Lung (tissue), 11 donors: ENCODE measurements at regions not wholly inside any gene's neighbourhood (a gene's known extent, or its start where the extent isn't known, plus 50 kb on each side); places are given as distances from the start of the nearest gene placed in this dataset.
A peak's percentile ranks its signal among the peaks of the same experiment; 100 is the strongest.

Experiments
- ATAC-seq: fragments of 200-7000 bp; cut with Tn5 transposase; one replicate; pipeline ENCODE4 v1.9.1; 2020; ENCODE audit warnings: moderate number of reproducible peaks; ENCODE audit not compliant: insufficient read depth, low FRiP score
- DNase-seq, 3 donors: peaks; one replicate each; pipeline ENCODE4 v3.0.0-alpha.2; 2013 to 2017
- H3K27ac ChIP-seq, 2 donors: one replicate each; pipeline ENCODE4 v1.5.1; 2013; ENCODE audit warnings: mild to moderate bottlenecking in 2 of 2, moderate library complexity in 2 of 2, control low read depth in 1 of 2, inconsistent platforms in 1 of 2, low read depth in 1 of 2, low read length in 1 of 2
- H3K27me3 ChIP-seq, 3 donors: one replicate each; pipeline ENCODE4 v1.5.1; 2013; ENCODE audit warnings: low read length in 2 of 3; ENCODE audit not compliant: control insufficient read depth in 3 of 3, insufficient read depth in 3 of 3
- H3K36me3 ChIP-seq, 4 donors: one replicate each; pipeline ENCODE4 v1.5.1; 2013; ENCODE audit warnings: low read length in 4 of 4, mild to moderate bottlenecking in 1 of 4, moderate library complexity in 1 of 4; ENCODE audit not compliant: control insufficient read depth in 4 of 4, insufficient read depth in 4 of 4
- H3K4me1 ChIP-seq, 5 donors: one replicate each; pipeline ENCODE4 v1.5.1; 2013; ENCODE audit warnings: low read length in 5 of 5, mild to moderate bottlenecking in 2 of 5, moderate library complexity in 1 of 5; ENCODE audit not compliant: control insufficient read depth in 5 of 5, insufficient read depth in 5 of 5
- H3K4me3 ChIP-seq: one replicate; pipeline ENCODE4 v1.5.1; 2013; ENCODE audit warnings: mild to moderate bottlenecking, control low read depth, moderate library complexity
- H3K9ac ChIP-seq, 2 donors: one replicate each; pipeline ENCODE4 v1.5.1; 2013; ENCODE audit warnings: low read length in 2 of 2, control low read depth in 1 of 2; ENCODE audit not compliant: insufficient read depth in 1 of 2
- H3K9me3 ChIP-seq, 4 donors: one replicate each; pipeline ENCODE4 v1.5.1; 2013; ENCODE audit warnings: low read length in 3 of 4, mild to moderate bottlenecking in 1 of 4, moderate library complexity in 1 of 4; ENCODE audit not compliant: control insufficient read depth in 4 of 4, insufficient read depth in 3 of 4
- CTCF ChIP-seq: IDR thresholded peaks from 2 replicates; pipeline ENCODE4 v1.5.1; 2012; ENCODE audit warnings: mild to moderate bottlenecking; ENCODE audit errors: control extremely low read depth, extremely low read depth
- WGBS, 2 donors: extraction: QIAGEN DNeasy Blood & Tissue Kit; methylation state at CpG; one replicate each; pipeline ENCODE4 v1.1.7; 2013; 5-methylcytosine and 5-hydroxymethylcytosine counted together
- donor health status: control.
- donor health status: control.
- donor health status: Bipolar disorder and iron deficiency.
- donor health status: healthy.
- donor health status: DM: yes; HTN: yes; CAD: no.

GRCh38 chr2:147567136-147567535 lies 277.7 kb upstream of the ACVR2A start:
- ATAC-seq (no peak), DNase-seq (peak in 2 of 3 donors; percentile 90 to 92)
- WGBS, 2 donors, result 71 to 82% methylated on average over 2 of the region's 2 CpGs
- H3K4me3 ChIP-seq, result no peak overlapping the region
- no peak overlapping the region for H3K27ac ChIP-seq
- H3K27me3 ChIP-seq, result no peaks in the 10 kb centered on the region
- no peaks in the 10 kb centered on the region for H3K36me3 ChIP-seq
- H3K4me1 ChIP-seq, result peaks cover 0 to 7% (median 0%) of the 10 kb centered on the region in 5 donors
- peaks cover 0 to 3% (median 1%) of the 10 kb centered on the region in 4 donors for H3K9me3 ChIP-seq
- TF ChIP-seq CTCF, result no peak
- H3K9ac ChIP-seq, result no peak overlapping the region

GRCh38 chr2:147560810-147561535 lies 283.9 kb upstream of the ACVR2A start:
- Histone ChIP-seq H3K4me3 (no peak overlapping the region), H3K36me3 (no peaks in the 10 kb centered on the region), H3K27me3 (no peaks in the 10 kb centered on the region), H3K9me3 (no peaks in the 10 kb centered on the region), H3K4me1 (peaks cover 0 to 11% (median 0%) of the 10 kb centered on the region in 5 donors), H3K27ac (no peak overlapping the region), H3K9ac (no peak overlapping the region)
- DNase-seq (peak; percentile 21 to 89 (median 79)), ATAC-seq (no peak)
- no peak for TF ChIP-seq CTCF
- WGBS, 2 donors, result 11 to 30% methylated on average over 5 of the region's 5 CpGs

- H3K4me1 ChIP-seq, result peaks cover 0 to 17% (median 4%) of the 10 kb centered on the region in 5 donors
- H3K27me3 ChIP-seq, result no peaks in the 10 kb centered on the region
- ATAC-seq (no peak), DNase-seq (no peak)
- no peak for TF ChIP-seq CTCF
- H3K9ac ChIP-seq, result no peak overlapping the region
- no peaks in the 10 kb centered on the region for H3K36me3 ChIP-seq
- no peak overlapping the region for H3K27ac ChIP-seq
- 87 to 92% methylated on average over 4 of the region's 4 CpGs for WGBS, 2 donors
- H3K4me3 ChIP-seq, result no peak overlapping the region
- no peaks in the 10 kb centered on the region for H3K9me3 ChIP-seq
Measured at GRCh38 chr2:147559070-147559725, 285.6 kb upstream of the ACVR2A start.
